GM19468 (cell line): ENCODE measurements at regions not wholly inside any gene's neighbourhood (a gene's known extent, or its start where the extent isn't known, plus 50 kb on each side); places are given as distances from the start of the nearest gene placed in this dataset.
"Not testable (repeated sequence)": the region's sequence is repeated elsewhere in the genome, so short reads cannot be mapped to it uniquely, and the experiment has no call there.

ENCODE experiments used
- ATAC-seq: cut with Tn5 transposase; IDR thresholded peaks from one replicate; pipeline ENCODE4 v1.9.1; 2021; ENCODE audit warnings: mild to moderate bottlenecking, moderate library complexity, moderate number of reproducible peaks; ENCODE audit not compliant: unreplicated experiment; ENCODE audit errors: extremely low read depth

DNA sequence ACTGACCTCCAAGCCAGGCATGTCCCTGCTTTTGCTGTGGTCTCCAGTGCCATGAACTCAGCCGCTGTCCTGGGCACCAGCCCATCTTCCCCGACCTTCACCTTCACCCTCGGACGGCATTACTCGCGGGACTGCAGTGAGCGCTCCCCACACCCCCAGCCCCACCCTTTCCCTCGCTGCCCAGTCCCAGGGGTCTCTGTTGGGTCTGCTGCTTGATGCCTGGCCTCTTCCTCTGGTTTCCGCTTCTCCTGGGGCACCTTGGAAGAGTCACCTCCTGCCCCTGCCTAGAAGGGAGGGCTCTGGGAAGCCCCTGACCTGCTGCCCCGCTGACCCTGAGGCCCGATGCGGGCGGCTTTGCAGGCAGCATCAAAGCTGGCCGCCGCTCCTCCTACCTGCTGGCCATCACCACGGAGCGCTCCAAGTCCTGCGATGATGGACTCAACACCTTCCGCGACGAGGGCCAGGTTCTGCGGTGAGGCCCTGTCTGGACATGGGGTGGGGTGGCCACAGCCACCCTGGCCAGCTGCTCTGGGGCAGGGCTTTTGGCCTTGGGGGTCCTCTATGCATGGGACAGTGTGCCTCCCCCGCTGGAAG lies 102.3 kb downstream of the ZNF267 start:
- ATAC-seq = not testable (repeated sequence)

DNA sequence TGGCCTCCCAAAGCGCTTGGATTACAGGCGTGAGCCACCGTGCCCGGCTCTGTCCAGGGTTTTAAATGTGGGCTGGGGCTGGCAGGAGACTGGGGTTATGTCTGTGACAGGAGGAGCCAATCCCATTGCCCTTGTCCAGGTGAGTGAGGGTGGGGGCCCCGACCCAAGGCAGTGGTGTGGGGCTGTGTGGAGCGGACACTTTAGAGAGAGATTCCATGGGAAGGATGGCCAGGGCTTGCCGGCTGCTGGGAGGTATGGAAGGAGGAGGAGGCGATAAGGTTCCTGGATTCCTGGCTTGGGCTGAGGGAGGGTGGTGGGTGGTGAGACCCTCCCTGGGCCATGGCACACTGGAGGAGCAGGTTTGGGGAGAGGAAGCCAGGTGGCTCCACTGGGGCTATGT lies 104.9 kb downstream of the ZNF267 start:
- ATAC-seq = not testable (repeated sequence)

DNA sequence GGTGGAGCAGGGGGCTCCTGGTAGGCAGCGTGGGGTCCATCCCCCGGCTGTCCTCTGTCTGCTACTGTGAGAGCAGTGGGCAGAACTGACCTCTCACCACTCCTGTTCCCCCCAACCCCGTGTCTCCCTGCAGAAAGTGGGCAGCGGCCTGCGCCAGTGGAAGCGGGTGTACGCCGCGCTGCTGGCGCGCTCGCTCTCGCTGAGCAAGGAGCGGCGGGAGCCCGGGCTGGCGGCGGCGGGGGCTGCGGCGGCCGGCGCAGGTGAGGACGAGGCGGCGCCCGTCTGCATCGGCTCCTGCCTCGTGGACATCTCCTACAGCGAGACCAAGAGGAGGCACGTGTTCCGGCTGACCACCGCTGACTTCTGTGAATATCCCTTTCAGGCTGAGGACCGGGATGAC lies 108.1 kb downstream of the ZNF267 start:
- ATAC-seq = not testable (repeated sequence)

DNA sequence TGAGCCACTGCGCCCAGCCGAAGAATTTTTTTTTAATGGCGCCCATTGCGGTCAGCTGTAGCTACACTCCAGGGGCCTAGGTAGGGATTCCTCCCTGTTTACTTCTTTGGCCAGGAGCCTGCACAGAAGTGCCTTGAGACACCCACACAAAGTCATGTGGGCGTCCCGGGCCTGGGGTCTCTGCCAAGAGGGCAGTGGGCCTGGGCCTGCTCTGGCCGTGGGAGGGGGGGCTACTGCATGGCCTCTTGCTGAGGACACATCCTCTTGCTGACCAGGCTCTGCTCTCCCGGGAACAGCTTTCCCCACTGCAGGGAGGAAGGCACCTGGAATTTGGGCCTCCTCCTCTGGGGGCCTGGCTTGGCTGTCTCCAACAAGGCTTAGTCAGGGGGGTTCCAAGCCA lies 109.4 kb downstream of the ZNF267 start:
- ATAC-seq = not testable (repeated sequence)

DNA sequence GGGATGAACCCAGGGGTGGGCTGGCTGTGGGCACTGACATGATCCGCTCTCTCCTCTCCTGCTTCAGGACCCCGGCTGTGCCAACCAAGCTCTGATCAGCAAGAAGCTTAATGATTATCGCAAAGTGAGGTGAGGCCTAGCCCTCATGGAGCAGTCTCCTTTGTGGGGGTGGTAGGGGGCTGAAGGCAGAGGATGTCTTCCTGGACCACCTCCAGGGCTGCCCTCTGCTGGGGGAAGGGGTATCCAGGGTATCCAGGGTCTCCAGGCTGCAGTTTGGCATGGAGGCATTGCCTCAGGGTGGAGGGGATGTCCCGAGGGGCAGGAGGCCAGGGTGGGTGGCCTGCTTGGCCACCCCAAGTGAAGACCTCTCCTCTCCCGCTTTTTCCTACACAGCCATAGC lies 110.1 kb downstream of the ZNF267 start:
- not testable (repeated sequence) for ATAC-seq

DNA sequence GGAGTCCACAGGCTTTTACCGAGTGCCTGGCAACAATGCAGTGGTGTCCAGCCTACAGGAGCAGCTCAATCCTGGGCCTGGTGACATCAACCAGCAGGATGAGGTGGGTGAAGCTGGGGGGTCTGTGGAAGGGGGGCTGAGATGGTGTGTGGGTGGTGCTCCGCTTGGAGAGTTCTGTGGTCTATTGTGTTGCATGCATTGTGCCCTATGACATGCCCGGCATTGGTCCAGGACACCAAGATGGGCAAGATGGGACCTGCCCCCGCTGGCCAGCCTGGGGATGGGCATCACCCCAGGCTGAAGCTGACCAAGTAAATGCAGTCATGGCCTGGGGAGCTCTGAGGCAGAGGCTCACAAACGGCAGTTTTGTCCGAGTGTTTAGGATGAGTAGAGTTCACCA lies 113.3 kb downstream of the ZNF267 start:
- ATAC-seq = not testable (repeated sequence)

DNA sequence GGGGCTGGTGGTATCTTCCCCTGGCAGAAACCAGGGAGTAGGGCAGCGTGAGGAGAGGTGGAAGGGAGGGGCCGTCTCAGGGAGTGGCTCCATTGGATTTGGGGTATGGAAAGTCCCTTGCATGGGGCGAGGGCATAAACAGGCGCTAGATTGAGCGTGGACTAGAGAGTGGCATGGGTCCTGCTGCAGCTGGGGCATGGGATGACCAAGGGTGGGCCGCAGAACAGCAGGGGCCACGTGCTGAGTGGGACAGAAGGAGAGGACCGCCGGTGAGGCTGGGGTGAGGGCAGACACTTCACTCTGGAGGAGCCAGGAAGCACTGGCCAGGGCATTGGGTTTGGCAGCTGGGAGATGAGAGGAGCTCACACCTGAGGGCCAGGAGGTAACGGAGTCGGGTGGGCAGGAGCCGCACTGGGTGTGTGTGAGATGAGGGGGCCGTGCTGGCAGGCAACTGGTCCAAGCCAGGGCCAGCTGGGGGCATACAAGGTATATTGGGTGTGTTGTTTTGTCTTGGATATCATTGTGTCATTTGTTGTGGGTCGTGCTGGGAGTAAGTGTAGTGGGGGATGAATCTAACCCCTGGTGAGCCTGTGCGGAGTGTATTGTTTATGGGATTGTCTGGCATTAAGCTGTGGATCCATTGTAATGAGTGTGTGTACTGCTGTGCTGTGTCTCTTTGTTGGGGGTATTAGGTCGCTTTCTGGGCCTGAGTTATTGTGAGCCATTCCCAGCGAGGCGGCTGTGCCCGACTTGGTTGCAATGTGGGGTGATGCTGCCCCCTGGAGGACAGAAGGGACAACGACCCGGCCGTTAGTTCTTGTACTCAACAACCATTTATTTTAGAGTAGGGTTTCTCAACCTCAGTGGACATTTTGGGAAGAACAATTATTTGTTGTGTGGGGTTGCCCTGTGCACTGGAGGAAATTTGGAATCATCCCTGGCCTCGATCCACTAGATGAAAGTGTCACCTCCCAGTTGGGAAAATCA lies 115.3 kb downstream of the ZNF267 start:
- ATAC-seq = peak; percentile 26

DNA sequence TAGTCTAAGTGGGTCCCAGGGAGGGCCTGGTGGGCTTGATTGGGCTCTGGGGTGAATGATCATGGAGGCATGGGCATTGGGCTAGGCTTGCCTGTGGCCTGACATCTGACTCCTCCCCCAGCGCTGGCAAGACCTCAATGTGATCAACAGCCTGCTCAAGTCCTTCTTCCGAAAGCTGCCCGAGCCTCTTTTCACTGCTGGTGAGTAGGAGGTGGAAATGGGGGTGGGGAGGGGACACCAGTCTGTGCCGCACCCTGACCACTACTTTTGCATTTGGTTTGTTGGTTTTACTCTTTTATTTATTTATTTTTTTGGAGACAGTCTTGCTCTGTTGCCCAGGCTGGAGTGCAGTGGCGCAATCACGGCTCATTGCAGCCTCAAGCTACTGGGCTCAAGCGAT lies 116.7 kb downstream of the ZNF267 start:
- not testable (repeated sequence) for ATAC-seq

DNA sequence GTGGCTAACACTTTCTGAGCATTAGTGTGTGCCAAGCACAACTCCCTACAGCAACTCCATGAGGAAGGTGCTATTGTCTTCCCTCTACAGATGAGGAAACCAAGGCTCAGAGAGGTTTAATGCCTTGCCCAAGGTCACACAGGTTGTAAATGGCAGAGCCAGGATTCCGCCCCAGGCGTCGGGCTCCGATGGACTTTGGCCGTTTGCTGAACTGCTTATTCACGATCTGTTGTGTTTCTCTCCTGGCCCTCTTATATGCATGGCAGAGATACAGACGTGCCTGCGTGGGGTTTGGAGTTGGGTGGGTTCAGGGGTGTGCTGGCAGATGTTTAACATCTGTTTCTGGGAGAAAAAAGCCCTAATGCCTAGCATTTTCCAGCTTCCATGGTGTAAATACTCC lies 117.4 kb downstream of the ZNF267 start:
- ATAC-seq = not testable (repeated sequence)

DNA sequence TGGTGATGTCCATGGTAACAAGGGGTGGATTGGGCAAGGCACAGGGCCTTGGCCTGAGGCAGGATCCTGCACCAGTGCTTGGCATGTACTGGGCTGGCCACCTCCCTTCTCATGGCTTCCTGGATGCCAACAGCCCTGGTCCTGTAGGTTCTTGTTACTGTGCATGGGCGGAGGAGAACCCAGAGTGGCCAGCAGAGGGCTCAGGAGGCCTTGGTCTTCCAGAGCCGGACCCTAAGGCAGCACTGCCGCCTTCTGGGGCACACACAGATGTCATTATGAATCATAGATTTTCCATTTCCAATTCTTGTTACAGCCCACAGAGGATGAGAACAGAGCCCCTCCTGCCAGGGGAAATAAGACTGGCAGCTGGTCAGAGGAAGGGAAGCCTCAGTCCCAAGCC lies 122.7 kb downstream of the ZNF267 start:
- ATAC-seq = not testable (repeated sequence)

DNA sequence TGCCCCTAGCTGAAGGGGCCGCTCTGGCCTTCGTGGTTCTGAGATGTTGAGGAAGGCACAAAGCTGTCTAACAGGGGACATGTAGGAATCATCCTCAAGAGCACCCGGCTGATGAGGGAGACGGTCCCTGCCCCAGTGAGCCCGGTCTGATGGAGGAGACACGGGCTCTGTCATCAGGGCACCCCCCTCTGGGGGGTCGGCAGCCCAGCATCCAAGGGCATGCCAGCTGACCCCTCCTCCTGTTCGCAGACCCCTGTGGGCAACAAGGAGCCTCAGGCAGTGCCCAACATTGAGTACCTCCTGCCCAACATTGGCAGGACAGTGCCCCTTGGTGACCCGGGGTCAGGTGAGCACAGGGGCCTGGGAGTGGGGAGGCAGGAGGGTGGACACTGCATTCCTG lies 128.9 kb downstream of the ZNF267 start:
- not testable (repeated sequence) for ATAC-seq

DNA sequence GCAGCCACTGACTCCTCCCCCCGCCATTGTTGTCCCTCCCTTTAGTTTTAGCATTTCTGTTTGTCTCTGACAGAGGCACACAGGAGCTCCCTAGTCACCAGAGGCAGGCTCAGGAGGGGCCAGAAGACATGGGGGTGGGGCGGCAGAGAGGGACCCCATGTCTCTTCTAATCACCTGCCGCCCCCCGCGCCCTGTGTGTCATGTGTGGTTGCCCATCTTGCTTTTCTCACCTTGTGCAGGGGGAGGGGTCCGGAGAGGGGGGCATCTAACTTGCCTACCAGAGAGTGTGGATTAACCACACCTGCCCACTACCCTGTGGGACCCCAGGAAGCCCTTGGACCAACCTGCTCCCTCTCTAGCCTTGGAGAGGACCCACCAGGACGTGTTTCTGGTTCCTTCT lies 130.2 kb downstream of the ZNF267 start:
- ATAC-seq = not testable (repeated sequence)

DNA sequence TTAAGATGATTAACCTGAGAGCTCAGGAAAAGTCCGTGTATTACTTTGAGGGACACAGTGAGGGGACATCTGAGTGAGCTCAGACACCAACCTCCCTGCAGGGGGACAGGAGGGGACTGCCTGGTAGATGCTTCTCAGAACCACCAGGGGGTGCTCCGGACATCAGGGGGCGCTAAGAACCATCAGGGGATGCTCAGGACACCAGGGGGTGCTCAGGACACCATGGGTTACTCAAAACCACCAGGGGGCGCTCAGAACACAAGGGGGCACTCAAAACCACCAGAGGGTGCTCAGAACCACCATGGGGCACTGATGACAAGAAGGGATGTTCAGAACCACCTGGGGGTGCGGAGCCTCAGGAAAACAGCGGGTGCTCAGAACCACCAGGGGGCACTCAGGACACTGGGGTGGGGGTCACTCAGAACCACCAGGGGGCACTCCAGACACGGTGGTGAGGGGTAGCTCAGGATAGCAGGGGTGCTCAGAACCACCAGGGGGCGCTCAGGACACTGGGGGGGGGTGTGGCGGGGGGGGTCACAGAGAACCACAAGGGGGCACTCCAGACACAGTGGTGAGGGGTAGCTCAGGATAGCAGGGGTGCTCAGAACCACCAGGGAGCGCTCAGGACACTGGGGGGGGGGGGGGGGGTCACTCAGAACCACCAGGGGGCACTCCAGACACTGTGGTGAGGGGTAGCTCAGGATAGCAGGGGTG lies 165.3 kb downstream of the ZNF267 start:
- ATAC-seq = not testable (repeated sequence)

DNA sequence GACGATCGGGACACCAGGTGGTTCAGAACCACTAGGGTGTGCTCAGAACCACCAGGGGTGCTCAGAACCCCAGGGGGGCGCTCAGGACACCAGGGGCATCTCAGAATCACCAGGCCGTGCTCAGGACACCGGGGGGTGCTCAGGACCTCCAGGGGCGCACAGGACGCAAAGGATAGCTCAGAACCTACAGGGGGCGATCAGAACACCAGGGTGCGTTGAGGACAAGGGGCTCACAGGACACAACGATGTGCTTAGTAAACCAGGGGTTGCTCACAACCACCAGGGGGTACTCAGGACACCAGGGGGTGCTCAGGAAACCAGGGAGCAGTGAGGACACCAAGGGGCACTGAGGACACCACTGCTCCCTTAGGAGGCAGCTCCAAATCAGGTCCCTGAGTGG lies 166.3 kb downstream of the ZNF267 start:
- not testable (repeated sequence) for ATAC-seq

DNA sequence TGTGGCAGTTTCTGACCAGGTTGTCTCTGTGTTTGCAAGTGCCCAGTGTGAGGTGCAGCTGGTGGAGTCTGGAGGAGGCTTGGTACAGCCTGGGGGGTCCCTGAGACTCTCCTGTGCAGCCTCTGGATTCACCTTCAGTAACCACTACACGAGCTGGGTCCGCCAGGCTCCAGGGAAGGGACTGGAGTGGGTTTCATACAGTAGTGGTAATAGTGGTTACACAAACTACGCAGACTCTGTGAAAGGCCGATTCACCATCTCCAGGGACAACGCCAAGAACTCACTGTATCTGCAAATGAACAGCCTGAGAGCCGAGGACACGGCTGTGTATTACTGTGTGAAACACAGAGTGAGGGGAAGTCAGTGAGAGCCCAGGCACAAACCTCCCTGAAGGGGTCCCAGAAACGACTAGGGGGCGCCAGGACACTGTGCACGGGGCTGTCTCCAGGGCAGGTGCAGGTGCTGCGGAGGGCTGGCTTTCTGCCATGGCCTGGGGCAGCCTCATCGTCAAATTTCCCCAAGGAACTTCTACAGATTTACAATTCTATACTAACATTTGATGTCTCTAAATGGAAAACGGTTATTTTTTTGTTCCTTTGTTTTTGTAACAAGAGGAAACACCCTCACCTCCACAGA lies 187.0 kb upstream of the TP53TG3D start:
- not testable (repeated sequence) for ATAC-seq

DNA sequence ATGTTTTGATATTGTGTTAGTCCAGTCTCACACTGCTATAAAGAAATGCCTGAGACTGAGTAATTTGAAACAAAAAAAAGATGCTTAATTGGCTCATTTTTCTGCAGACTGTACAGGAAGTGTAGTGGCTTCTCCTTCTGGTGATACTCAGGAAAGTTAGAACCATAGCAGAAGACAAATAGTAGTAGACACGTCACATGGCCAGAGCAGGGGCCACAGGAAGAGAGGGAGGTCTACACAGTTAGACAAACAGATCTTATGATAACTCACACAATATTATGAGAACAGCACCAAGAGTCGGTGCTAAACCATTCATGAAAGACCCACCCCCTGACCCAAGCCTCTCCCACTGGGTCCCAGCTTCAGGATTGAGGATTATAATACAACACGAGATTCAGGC lies 181.5 kb upstream of the TP53TG3D start:
- ATAC-seq = not testable (repeated sequence)

DNA sequence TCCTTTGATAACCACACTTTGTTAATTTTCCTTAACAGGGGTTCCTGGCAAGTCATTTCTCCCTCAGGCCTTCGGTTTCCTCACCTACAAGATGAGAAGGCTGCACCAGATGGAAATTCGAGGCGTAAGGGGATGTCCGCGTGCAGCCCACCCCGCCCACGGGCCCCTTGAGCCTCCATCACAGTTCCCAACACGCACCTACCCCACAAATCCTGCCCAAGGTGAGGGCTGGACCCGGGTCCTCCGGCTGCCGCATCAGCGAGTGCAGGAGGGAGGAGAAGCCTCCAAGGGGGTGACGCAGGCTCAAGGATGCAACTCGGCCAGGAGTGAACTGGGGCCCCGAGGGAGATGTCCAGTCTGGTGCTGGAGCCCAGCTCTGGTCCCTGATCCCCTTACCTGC lies 169.2 kb upstream of the TP53TG3D start:
- ATAC-seq = not testable (repeated sequence)

DNA sequence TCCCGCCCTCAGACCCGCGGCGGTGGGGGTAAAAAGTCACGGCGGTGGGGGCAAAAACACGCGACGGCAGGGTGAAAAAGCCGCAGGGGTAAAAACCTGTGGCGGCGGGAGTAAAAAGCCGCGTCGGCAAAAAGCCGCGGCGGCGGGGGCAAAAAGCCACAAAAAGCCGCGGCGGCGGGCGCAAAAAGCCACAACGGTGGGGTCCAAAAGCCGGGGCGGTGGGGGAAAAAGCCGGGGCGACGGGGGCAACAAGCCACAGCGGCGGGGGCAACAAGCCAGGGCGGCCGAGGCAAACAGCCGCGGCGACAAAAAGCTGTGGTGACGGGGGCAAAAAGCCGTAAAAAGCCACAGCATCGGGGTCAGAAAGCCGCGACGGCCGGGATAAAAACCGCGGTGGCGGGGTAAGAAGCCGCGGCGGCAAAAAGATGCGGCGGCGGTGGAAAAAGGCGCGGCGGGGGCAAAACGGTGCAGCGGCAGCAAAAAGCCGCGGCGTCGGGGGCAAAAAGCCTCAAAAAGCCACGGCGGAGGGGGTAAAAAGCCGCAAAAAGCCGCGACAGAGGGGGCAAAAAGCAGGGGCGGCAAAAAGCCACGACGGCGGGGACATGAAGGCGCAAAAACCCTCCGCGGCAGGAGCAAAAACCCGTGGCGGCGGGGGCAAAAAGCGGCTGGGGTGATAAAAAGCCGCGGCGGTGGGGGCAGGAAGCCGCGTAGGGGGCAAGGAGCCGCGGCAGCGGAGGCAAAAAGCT lies 168.3 kb upstream of the TP53TG3D start:
- ATAC-seq = not testable (repeated sequence)

DNA sequence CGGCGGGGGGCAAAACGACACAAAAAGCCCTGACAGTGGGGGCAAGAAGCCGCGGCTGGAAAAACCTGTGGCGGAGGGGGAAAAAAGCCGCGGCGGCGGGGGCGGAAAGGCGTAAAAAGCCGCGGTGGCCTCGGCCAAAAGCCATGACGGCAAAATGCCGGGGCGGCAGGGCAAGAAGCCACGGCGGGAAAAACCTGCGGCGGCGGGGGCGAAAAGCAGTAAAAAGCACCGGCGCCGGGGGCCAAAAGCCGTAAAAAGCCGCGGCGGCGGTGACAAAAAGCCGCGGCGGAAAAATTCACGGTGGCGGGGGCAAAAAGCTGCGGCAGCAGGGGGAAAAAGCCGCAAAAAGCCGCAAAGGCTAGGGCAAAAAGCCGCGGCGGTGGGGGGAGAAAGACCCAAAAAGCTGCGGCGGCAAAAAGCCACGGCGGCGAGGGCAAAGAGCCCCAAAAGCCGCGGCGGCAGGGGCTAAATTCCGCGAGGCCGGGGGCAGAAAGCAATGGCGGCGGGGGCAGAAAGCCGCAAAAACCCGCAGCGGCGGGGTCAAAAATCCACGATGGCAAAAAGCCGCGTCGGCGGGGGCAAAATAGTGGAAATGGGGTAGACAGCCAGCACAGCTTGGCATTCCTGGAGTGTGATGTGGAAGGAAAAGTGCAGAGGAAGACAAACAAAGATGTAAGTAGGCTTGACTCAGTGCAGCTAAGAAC lies 167.5 kb upstream of the TP53TG3D start:
- not testable (repeated sequence) for ATAC-seq
